ENCODE measurements at regions not wholly inside any gene's neighbourhood (a gene's known extent, or its start where the extent isn't known, plus 50 kb on each side); places are given as distances from the start of the nearest gene placed in this dataset.

- DNase-seq, result no peak
Measured at GRCh38 chr16:51713502-51713901, 562.4 kb upstream of the SALL1 start.

GRCh38 chr16:51710905-51711563 is 560.0 kb upstream of the SALL1 start:
- DNase-seq, result peak; percentile 2

- DNase-seq, result no peak
Measured at GRCh38 chr16:51710186-51710585, 559.1 kb upstream of the SALL1 start.

GRCh38 chr16:51708861-51709260 is 557.8 kb upstream of the SALL1 start:
- DNase-seq, result no peak

- no peak for DNase-seq
Measured at GRCh38 chr16:51707666-51708065, 556.6 kb upstream of the SALL1 start.

GRCh38 chr16:51705142-51705541 is 554.1 kb upstream of the SALL1 start:
- no peak for DNase-seq

- no peak for DNase-seq
Measured at GRCh38 chr16:51701025-51701424, 550.0 kb upstream of the SALL1 start.

GRCh38 chr16:51699686-51700396 is 548.8 kb upstream of the SALL1 start:
- DNase-seq, result no peak

- DNase-seq, result no peak
Measured at GRCh38 chr16:51698647-51699046, 547.6 kb upstream of the SALL1 start.

- DNase-seq, result no peak
Measured at GRCh38 chr16:51697454-51697853, 546.4 kb upstream of the SALL1 start.

- no peak for DNase-seq
Measured at GRCh38 chr16:51696376-51696775, 545.3 kb upstream of the SALL1 start.

- no peak for DNase-seq
Measured at GRCh38 chr16:51691109-51691508, 540.0 kb upstream of the SALL1 start.

- DNase-seq, result no peak
Measured at GRCh38 chr16:51685498-51685897, 534.4 kb upstream of the SALL1 start.

GRCh38 chr16:51683882-51684281 is 532.8 kb upstream of the SALL1 start:
- no peak for DNase-seq

GRCh38 chr16:51682905-51683304 is 531.8 kb upstream of the SALL1 start:
- no peak for DNase-seq

- DNase-seq, result no peak
Measured at GRCh38 chr16:51674615-51675014, 523.5 kb upstream of the SALL1 start.

GRCh38 chr16:51670527-51670926 is 519.5 kb upstream of the SALL1 start:
- DNase-seq, result no peak

GRCh38 chr16:51666821-51667220 is 515.8 kb upstream of the SALL1 start:
- DNase-seq, result no peak

- no peak for DNase-seq
Measured at GRCh38 chr16:51666074-51666473, 515.0 kb upstream of the SALL1 start.

- no peak for DNase-seq
Measured at GRCh38 chr16:51665436-51665998, 514.4 kb upstream of the SALL1 start.

GRCh38 chr16:51658531-51658930 is 507.5 kb upstream of the SALL1 start:
- no peak for DNase-seq

GRCh38 chr16:51657848-51658247 is 506.8 kb upstream of the SALL1 start:
- no peak for DNase-seq

GRCh38 chr16:51655249-51655648 is 504.2 kb upstream of the SALL1 start:
- DNase-seq, result no peak

GRCh38 chr16:51651061-51651466 is 500.0 kb upstream of the SALL1 start:
- peak; percentile 8 for DNase-seq

Measured in hindlimb muscle (tissue), 1 donor.